ENCODE measurements at regions not wholly inside any gene's neighbourhood (a gene's known extent, or its start where the extent isn't known, plus 50 kb on each side); places are given as distances from the start of the nearest gene placed in this dataset.

DNA sequence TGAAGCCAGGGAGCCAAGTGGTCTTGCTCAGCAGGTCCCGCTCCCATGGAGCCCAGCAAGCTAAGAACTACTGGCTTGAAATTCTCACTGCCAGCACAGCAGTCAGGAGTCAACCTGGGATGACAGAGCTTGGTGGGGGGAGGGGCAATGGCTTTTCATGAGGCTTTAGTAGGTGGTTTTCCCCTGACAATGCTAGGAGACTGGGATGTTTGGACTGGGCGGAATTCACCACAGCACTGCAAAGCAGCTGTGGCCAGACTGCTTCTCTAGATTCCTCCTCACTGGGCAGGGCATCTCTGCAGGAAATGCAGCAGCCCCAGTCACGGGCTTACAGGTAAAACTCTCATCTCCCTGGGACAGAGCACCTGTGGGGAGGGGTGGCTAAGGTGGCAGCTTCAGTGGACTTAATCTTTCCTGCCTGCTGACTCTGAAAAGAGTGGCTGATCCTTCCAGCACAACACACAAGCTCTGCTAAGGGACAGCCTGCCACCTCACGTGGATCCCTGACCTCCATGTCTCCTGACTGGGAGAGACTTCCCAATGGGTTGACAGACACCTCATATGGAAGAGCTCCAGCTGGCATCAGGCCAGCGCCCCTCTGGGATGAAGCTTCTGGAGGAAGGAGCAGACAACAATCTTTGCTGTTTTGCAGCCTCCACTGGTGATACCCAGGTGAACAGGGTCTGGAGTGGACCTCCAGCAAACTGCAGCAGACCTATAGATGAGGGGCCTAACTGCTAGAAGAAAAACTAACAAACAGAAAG is 349.7 kb upstream of the ST6GAL2 start:
- DNase-seq: no peak

DNA sequence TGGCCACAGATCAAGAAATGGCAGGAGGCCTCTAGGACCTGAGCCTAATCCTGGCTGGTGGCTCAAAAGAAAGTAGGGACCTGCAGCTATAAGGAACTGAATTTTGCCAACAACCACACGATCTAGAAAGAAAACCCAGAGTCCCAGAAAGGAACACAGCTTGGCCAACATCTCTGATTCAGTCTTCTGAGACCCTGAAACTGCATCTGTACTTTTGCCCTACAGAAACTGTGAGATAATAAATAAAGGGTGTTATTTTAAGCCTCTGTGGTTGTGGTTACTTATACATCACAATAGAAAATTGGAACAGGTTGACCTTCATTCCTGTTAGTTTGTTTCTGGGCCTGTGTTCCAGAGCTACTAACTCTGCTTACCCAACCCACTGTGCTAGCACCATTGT is 356.8 kb upstream of the ST6GAL2 start:
- no peak for DNase-seq

DNA sequence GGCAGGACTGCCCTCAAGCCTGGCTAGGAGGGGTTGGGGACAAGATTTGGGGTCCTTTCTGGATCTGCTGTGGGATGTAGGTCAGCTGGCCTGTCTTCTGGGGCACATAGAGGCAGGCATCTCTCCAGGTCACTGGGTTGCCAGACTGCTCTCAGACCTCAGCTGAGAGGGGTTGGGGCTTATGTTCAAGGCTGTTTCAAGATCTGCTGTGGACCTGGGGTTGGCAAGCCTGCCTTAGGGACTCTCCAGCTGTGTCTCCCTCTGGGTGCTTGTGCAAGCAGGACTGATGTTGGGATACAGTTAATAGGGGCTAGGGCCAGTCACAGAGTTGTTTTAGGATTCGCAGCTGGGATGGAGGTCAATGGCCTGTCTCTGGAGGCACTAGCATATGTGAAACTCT is 363.0 kb upstream of the ST6GAL2 start:
- DNase-seq: no peak

GRCh38 chr2:107255744-107256143 is 369.8 kb upstream of the ST6GAL2 start:
- DNase-seq: no peak

DNA sequence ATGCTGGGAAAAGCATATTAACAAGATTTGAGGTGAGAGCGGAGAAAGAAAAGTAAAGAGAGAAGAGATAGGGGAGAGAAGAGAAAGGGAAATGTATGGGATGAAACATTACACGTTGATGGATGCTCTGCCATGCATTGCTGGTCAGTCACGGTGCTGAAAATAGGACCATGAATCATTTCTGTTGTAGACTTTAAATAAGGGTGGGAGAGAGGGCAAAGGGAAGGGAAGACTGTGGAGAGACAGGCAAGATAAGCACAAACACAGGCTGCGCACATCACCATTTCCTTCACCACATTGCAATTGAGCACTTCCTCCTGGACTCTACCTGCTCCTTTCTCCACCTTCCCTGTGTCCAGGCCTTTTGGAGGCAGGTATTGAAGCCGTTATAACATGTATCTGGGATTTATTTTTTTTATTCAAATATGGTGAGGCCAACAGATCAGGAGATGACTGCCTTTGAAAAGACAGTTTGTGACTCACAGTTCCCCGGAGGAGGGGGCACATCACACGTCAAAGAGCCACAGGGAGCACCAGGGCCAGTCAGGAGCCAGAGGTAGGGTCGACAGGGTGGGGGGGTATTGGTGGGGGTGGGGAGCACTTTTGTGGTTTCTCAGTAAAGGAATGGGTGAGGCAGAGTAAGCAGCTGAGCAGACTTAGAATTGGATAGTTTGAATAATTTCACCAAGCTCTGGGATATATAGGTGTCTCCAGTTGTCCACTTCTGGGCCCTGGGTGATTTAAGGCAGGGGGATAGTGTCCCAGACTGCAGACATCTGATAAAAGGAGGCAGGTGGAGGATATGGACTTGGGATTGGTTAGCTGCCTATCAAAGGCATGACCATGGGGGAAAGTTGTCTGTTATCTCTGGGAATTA is 372.8 kb upstream of the ST6GAL2 start:
- DNase-seq: no peak

DNA sequence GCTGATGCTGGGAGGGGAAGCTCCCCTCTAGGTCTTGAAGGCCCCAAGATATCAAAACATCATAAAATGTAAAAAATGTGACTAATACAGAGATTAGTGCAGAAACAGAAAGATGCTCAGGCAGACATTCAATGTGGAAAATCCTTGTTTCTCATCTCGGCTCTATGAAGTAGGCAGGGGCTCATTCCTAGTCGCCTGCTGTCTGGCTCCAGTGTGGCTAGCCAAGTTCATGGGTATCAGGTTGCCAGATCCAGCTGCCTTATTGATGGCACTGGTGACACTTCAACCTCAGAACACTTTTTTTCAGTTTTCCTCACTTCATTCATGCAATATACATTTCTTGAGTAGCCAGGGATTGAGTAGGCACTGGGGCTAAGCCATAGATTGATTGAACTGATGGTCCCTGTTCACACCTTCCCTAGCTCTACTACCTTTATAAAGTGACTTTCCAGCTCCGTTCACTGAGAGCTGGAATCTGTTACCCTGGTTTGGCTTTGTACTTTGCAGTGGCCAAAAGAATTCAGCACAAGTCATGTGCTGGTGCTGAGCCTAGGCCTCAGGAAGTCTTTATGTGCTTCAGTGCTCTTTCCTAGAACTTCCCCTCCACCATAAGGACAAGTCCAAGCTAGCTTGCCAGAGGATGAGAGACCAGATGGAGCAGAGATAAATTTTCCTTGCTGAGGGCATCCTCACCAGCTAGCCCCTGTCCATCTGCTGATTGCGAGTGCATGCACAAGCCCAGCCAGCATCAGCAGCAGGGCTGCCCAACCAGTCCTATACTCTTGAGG is 373.6 kb upstream of the ST6GAL2 start:
- DNase-seq: no peak

DNA sequence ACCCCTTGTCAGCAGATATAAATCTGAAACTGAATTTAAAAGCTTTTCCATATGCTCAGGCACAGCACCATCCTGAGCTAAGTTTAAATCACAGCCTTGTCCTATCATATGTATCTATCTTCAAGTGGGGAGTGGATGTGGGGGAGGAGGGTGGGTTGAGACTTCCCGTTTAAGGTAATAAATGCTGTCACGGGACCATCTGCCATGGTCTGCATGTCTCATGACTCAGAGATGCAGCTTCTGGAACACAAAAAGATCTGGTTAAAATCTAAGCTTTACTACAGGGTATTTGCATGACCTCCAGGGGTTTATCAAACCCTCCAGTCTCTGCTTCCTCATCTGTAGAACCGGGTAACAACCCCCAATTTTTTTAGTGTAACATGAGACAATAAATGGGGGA is 377.7 kb upstream of the ST6GAL2 start:
- DNase-seq: no peak

GRCh38 chr2:107264184-107264583 is 378.2 kb upstream of the ST6GAL2 start:
- DNase-seq: no peak

GRCh38 chr2:107266555-107266954 is 380.6 kb upstream of the ST6GAL2 start:
- DNase-seq: no peak

- no peak for DNase-seq
Observed at GRCh38 chr2:107267086-107267485, 381.1 kb upstream of the ST6GAL2 start.

DNA sequence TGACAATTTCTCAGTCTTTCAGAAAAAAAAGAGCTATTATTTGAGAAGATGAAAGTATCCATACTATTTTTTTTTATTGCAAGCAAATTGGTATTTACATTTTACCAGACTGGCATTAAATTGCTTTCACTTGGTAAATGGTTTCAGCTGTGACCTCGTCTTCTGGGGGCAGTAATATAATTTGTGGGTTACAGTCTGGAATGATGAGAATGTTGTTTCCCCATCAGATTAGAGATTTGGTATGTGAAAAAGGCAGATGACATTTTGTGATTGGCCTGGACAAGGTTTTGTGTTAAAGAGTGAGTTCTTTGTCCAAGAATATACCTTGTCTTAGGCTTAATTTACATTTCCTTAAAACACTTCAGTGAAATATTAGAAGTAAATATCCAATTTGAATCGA is 390.1 kb upstream of the ST6GAL2 start:
- DNase-seq: no peak

DNA sequence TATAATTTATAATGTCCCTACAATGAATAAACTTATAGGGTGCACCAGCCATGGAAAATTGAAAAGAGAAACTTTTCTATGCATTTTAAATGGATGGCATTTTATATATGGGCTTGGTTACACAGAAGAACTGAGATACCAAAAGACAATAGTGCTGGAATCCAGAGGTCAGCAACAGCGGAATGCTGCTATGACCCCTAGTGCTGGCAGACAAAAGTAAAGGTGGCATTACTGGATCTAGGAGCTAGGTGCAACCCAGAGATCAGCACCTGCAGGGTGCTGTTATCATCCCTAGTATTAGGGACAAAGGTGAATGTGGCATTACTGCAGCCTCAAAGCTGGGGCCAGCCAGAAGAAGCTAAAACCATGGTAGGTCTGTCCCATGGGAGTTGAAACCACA is 392.7 kb upstream of the ST6GAL2 start:
- no peak for DNase-seq

GRCh38 chr2:107281637-107282036 is 395.7 kb upstream of the ST6GAL2 start:
- no peak for DNase-seq

DNA sequence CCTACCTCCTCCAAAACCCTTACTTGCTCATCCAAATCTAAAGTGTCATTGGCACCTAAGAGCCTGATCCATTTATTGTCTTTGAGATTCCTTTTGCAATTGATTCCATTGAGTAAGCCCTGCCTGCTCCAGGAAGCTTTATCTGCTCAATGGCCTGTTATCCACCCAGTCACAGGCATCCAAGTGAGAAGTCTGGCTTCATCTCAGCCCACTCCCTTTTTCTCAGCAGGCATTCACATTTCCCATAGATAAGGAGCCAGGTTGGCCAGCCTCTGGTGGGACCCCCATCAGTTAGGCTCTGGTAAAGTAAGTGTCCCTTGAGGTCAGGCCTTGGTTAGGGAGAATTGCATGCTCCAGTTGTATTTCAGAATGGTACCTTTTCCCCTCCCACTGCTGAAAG is 396.2 kb upstream of the ST6GAL2 start:
- DNase-seq: no peak

GRCh38 chr2:107285621-107286299 is 399.8 kb upstream of the ST6GAL2 start:
- DNase-seq: no peak

DNA sequence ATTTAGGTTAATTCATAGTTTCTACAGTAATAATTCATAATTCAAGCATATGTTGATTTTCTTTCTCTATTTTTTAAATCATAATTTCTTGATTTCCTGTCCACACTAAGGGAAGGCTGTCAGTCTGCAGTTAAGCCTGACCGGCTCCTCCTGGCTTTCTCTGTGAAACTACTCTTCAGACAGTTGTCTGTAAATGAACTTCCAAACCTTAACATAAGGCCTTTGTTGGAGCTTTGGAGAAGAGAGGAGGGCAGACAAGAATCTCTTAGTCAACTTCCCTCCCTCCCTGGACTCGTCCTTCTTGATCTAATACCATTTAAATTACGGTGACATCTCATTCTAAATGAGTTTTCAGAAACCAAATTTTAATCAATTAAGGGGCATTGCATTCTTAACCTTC is 404.1 kb upstream of the ST6GAL2 start:
- DNase-seq: no peak

DNA sequence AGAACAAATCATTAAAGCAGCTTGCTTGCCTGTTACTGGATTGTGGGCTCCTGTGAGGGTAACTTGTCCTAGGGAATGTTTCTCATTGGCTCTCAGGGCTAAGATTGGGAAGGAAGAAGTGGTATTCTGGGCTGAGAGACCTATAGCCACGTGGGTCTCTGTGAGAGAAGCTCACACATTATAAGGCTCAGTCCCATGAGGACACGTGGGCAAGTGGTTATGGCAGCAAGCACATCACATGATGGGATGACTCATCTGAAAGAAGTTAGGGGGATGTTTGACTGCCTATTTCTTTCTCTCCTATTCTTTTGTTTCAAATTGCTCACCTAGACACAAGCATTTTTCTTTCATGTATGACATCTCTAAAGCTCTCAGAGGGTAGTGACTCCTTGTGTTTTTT is 418.0 kb upstream of the ST6GAL2 start:
- DNase-seq: no peak

- DNase-seq: no peak
Observed at GRCh38 chr2:107305966-107306365, 420.0 kb upstream of the ST6GAL2 start.

- no peak for DNase-seq
Observed at GRCh38 chr2:107306881-107307280, 420.9 kb upstream of the ST6GAL2 start.

DNA sequence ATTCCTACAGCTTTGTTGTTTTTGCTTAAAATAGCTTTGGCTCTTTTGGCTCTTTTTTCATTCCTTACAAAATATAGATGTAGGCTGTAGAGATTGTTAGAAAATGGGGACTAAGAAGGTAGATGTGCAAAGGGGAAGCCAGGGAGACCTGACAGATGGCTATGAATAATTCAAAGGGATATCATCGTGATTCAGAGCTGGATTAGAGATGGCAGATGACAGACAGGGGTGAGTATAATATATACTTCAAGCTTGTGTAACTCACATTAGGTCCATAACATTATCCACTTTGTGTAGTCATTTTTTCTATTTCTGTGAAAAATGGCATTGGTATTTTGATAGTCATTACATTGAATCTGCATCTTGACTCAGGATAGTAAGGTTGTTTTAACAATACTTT is 422.9 kb upstream of the ST6GAL2 start:
- no peak for DNase-seq

DNA sequence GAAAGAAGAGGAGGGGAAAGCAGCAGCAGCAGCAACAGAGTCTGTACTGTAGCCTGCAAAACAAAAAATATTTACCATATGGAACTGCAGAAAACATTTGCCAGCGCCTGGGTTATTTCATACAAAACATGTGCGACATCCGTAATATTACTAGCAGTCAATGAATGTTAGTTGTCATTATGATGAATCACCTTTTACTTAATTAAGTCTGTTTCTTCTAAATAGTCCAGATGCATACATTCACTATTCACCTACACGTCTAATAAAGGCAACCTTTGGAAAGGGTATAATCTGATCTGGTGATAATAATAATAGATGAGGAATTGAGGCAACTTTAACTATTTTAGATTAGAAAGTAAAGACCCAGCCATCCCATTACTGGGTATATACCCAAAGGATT is 426.3 kb upstream of the ST6GAL2 start:
- no peak for DNase-seq

GRCh38 chr2:107313316-107313715 is 427.3 kb upstream of the ST6GAL2 start:
- DNase-seq: no peak

DNA sequence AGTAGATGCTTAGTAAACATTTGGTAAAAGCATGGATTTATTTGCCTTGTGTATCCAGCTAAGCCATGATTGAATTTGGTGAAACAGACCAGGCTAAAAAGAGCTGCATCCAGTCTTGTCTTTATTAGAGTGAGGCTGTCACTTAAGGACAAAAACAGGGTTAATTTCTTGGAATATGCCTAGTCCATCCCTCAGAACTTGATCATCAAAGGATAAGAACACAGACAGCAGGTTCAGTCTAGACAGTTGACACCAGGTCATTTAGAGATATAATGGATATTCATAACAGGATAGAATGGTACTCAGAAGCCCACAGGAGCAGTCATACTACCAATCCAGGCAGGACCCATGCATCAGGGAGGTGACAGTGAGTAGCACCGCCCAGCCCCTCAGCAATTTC is 434.9 kb upstream of the ST6GAL2 start:
- no peak for DNase-seq
